ENCODE measurements at regions not wholly inside any gene's neighbourhood (a gene's known extent, or its start where the extent isn't known, plus 50 kb on each side); places are given as distances from the start of the nearest gene placed in this dataset.

GRCh38 chr15:85890620-85890980, 95.9 kb upstream of the KLHL25 start:
- DNase-seq, result no peak

GRCh38 chr15:85891470-85891869, 96.7 kb upstream of the KLHL25 start:
- DNase-seq, result no peak

- DNase-seq, result no peak
Observed at GRCh38 chr15:85892232-85892631, 97.5 kb upstream of the KLHL25 start.

GRCh38 chr15:85897207-85897894, 102.6 kb upstream of the KLHL25 start:
- no peak for DNase-seq

GRCh38 chr15:85897895-85898717, 103.4 kb upstream of the KLHL25 start:
- no peak for DNase-seq

GRCh38 chr15:85899927-85900326, 105.2 kb upstream of the KLHL25 start:
- no peak for DNase-seq

GRCh38 chr15:85905751-85906450, 111.2 kb upstream of the KLHL25 start:
- no peak for DNase-seq

- DNase-seq, result no peak
Observed at GRCh38 chr15:85906640-85907039, 111.9 kb upstream of the KLHL25 start.

GRCh38 chr15:85910834-85911233, 116.1 kb upstream of the KLHL25 start:
- DNase-seq, result no peak

- DNase-seq, result no peak
Observed at GRCh38 chr15:85913461-85913860, 118.7 kb upstream of the KLHL25 start.

- DNase-seq, result no peak
Observed at GRCh38 chr15:85920956-85921355, 126.2 kb upstream of the KLHL25 start.

- no peak for DNase-seq
Observed at GRCh38 chr15:85924088-85924487, 129.4 kb upstream of the KLHL25 start.

GRCh38 chr15:85925649-85926237, 131.0 kb upstream of the KLHL25 start:
- no peak for DNase-seq

- DNase-seq, result no peak
Observed at GRCh38 chr15:85926834-85927233, 132.1 kb upstream of the KLHL25 start.

- no peak for DNase-seq
Observed at GRCh38 chr15:85927931-85928537, 133.3 kb upstream of the KLHL25 start.

GRCh38 chr15:85929786-85930185, 135.1 kb upstream of the KLHL25 start:
- DNase-seq, result no peak

GRCh38 chr15:85932391-85932790, 137.7 kb upstream of the KLHL25 start:
- no peak for DNase-seq

GRCh38 chr15:85934691-85935090, 140.0 kb upstream of the KLHL25 start:
- DNase-seq, result no peak

GRCh38 chr15:85935182-85935581, 140.5 kb upstream of the KLHL25 start:
- DNase-seq, result no peak

GRCh38 chr15:85937661-85938060, 142.0 kb upstream of the AGBL1 start:
- DNase-seq, result no peak

- DNase-seq, result no peak
Observed at GRCh38 chr15:85941186-85941855, 138.3 kb upstream of the AGBL1 start.

- no peak for DNase-seq
Observed at GRCh38 chr15:85942632-85943031, 137.0 kb upstream of the AGBL1 start.

All from Kasumi-1 (cell line).